ENCODE measurements at regions not wholly inside any gene's neighbourhood (a gene's known extent, or its start where the extent isn't known, plus 50 kb on each side); places are given as distances from the start of the nearest gene placed in this dataset.

GRCh38 chr13:83452292-83452950 is 429.9 kb downstream of the SLITRK1 start:
- TF ChIP-seq CTCF (IDR thresholded peaks at IDR 0.05) (no peak), EZH2 (IDR thresholded peaks at IDR 0.05; ENCODE audit: borderline replicate concordance, insufficient read depth, low read depth, low read length, poor library complexity, severe bottlenecking) (no peak)
